ENCODE measurements at regions not wholly inside any gene's neighbourhood (a gene's known extent, or its start where the extent isn't known, plus 50 kb on each side); places are given as distances from the start of the nearest gene placed in this dataset.

DNA sequence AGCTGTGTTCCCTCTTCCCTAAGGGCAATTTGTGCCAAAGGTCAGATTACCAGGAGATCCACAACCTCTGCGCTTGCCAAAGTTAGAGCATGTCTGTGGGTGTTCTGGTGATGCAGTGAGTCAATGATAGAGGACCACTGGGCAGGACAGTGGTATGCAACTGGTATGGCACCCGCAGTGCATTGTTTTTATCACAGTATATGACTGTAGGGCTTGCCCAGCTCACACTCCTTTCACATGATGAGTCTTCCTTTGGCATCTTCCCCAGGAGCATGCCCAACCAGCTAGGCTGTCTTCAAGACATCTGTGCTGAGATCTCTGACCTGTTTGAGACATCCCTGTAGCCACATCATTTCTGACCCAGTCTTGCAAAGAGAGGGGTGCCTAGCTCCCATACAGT, 1650.0 kb upstream of the CDH6 start:
- H3K36me3 ChIP-seq (replicated peaks), result no peaks in the 10 kb centered on the region
- H3K4me3 ChIP-seq (ENCODE audit: low read depth, low read length), result no peak overlapping the region
- TF ChIP-seq CTCF (IDR thresholded peaks at IDR 0.05; ENCODE audit: low read depth, low read length, missing control alignments), result no peak
- no peak overlapping the region for H3K27ac ChIP-seq
- no peaks in the 10 kb centered on the region for H3K27me3 ChIP-seq (replicated peaks)
- in situ Hi-C loops (cut with HindIII; ENCODE audit: low pct_ligation_motif_present, low sequenced_read_pairs), result no loop called here
- DNase-seq, result no peak

- no peak overlapping the region for H3K4me3 ChIP-seq (ENCODE audit: low read depth, low read length)
- no peak for TF ChIP-seq CTCF (IDR thresholded peaks at IDR 0.05; ENCODE audit: low read depth, low read length, missing control alignments)
- DNase-seq, result no peak
- in situ Hi-C loops (cut with HindIII; ENCODE audit: low pct_ligation_motif_present, low sequenced_read_pairs), result no loop called here
- no peak overlapping the region for H3K27ac ChIP-seq
- no peaks in the 10 kb centered on the region for H3K27me3 ChIP-seq (replicated peaks)
- no peaks in the 10 kb centered on the region for H3K36me3 ChIP-seq (replicated peaks)
Observed at GRCh38 chr5:29524227-29524626, 1669.3 kb upstream of the CDH6 start.

DNA sequence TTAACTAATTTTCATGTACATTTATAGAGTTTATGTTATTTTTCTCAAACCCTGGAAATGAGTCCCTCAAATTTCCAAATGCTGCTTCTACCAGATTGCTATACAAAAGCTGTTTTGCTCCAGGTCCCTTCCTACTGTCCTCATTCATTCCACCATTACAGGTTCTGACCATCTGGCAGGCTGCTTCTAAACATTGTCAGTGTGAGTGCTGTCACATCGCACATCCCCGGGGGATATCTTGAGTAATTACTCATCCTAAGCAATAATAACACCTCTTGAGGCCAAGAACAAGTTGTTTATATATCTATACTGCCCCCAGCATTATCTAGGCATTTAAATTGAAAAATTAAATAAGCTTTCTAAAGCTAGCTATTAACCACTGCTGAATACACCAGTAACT, 1675.3 kb upstream of the CDH6 start:
- no peak for TF ChIP-seq CTCF (IDR thresholded peaks at IDR 0.05; ENCODE audit: low read depth, low read length, missing control alignments)
- no peaks in the 10 kb centered on the region for H3K36me3 ChIP-seq (replicated peaks)
- no peak for DNase-seq
- H3K27me3 ChIP-seq (replicated peaks), result no peaks in the 10 kb centered on the region
- in situ Hi-C loops (cut with HindIII; ENCODE audit: low pct_ligation_motif_present, low sequenced_read_pairs), result no loop called here
- no peak overlapping the region for H3K27ac ChIP-seq
- no peak overlapping the region for H3K4me3 ChIP-seq (ENCODE audit: low read depth, low read length)

DNA sequence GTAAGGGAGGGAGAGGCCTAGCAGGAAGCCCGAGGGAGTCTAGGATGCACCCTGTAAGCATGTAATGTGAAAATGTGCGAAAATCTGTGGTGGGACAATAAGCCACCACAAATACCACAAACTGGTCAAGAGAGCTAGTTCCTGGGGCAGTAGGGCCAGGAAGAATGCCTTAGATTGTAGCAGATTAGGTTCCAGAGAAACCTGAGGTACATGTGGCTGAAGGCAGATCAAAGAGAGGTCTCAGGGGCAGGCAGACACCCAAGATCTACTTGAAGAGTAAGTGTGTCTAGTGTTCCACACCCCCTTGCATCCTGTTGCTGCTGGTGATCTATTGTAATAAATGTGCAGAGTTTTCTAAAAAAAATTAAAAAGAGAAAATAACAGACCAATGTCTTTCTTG, 1677.3 kb upstream of the CDH6 start:
- no peak for TF ChIP-seq CTCF (IDR thresholded peaks at IDR 0.05; ENCODE audit: low read depth, low read length, missing control alignments)
- DNase-seq, result no peak
- Histone ChIP-seq H3K36me3 (replicated peaks) (no peaks in the 10 kb centered on the region), H3K4me3 (ENCODE audit: low read depth, low read length) (no peak overlapping the region), H3K27me3 (replicated peaks) (no peaks in the 10 kb centered on the region), H3K27ac (no peak overlapping the region)
- in situ Hi-C loops (cut with HindIII; ENCODE audit: low pct_ligation_motif_present, low sequenced_read_pairs), result no loop called here

DNA sequence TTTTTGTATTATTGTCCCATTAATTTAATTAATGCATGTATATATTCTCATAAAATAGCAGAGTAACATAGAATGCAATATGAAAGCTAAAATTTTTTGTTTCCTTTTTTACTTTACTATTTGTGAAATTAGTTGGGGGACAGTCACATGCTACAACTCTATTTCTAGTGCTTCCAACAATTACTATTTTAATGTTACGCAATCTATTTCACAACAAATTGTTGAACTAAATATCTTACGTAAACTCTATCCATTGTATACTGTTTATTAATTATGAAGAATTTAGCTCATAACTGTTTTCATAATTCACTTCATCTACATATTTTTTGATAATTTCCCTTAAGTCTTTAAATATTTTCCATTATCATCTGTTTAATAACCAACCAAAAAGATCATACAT, 1685.4 kb upstream of the CDH6 start:
- no peak overlapping the region for H3K27ac ChIP-seq
- no peak overlapping the region for H3K4me3 ChIP-seq (ENCODE audit: low read depth, low read length)
- DNase-seq, result no peak
- no peak for TF ChIP-seq CTCF (IDR thresholded peaks at IDR 0.05; ENCODE audit: low read depth, low read length, missing control alignments)
- in situ Hi-C loops (cut with HindIII; ENCODE audit: low pct_ligation_motif_present, low sequenced_read_pairs), result no loop called here
- H3K36me3 ChIP-seq (replicated peaks), result no peaks in the 10 kb centered on the region
- H3K27me3 ChIP-seq (replicated peaks), result no peaks in the 10 kb centered on the region

DNA sequence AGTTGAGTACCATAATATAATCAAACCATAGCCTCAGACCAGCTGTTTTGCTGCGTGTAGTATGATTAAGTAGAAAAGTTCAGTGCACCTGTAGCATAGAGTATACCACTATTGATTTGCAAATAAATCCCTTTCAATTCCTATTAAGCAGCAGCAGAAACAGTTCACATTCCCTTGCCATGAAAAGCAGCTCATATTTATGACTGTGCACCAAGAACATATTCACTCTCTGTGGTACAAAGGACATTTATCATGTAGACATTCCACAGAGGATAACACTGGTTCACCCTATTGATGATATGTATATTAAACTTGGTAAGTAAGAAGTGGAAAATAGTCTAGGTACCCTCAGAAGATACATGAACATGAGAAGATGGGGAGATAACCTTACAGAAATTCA, 1689.1 kb upstream of the CDH6 start:
- no peak overlapping the region for H3K4me3 ChIP-seq (ENCODE audit: low read depth, low read length)
- H3K27ac ChIP-seq, result no peak overlapping the region
- no peak for DNase-seq
- in situ Hi-C loops (cut with HindIII; ENCODE audit: low pct_ligation_motif_present, low sequenced_read_pairs), result no loop called here
- TF ChIP-seq CTCF (IDR thresholded peaks at IDR 0.05; ENCODE audit: low read depth, low read length, missing control alignments), result no peak
- no peaks in the 10 kb centered on the region for H3K27me3 ChIP-seq (replicated peaks)
- H3K36me3 ChIP-seq (replicated peaks), result no peaks in the 10 kb centered on the region

Data from brain microvascular endothelial cell (primary cell).